SU-DHL-6 (cell line): ENCODE measurements at regions not wholly inside any gene's neighbourhood (a gene's known extent, or its start where the extent isn't known, plus 50 kb on each side); places are given as distances from the start of the nearest gene placed in this dataset.

Source experiments
- H2AFZ ChIP-seq: fragments of 200-600 bp; sonication (generic); 2 replicates; pipeline ENCODE4 v1.6.1; 2014; ENCODE audit warnings: low read depth, mild to moderate bottlenecking, moderate library complexity, mixed read lengths, antibody characterized with exemption, low read length; ENCODE audit not compliant: severe bottlenecking
- H3F3A ChIP-seq: fragments of 200-600 bp; shearing (Covaris generic); 2 replicates; pipeline ENCODE4 v1.6.0; 2016; ENCODE audit warnings: antibody characterized with exemption, mild to moderate bottlenecking; ENCODE audit not compliant: insufficient read depth
- H3K27ac ChIP-seq: fragments of 200-600 bp; sonication (generic); 2 replicates; pipeline ENCODE4 v1.5.1; 2016; ENCODE audit warnings: low read depth, mild to moderate bottlenecking, low read length, moderate library complexity, mixed read lengths
- H3K27me3 ChIP-seq: fragments of 200-600 bp; sonication (generic), shearing (Covaris generic); 2 replicates; pipeline ENCODE4 v1.6.0; 2014; ENCODE audit warnings: mild to moderate bottlenecking, low read length
- H3K36me3 ChIP-seq: fragments of 200-600 bp; sonication (generic); 2 replicates; pipeline ENCODE4 v1.6.1; 2014; ENCODE audit warnings: mild to moderate bottlenecking, low read length, mixed read lengths
- H3K4me2 ChIP-seq: fragments of 300-600, 200-600 bp; shearing (Covaris generic), sonication (generic); 2 replicates; pipeline ENCODE4 v1.6.0; 2014; ENCODE audit warnings: low read length, low read depth, mild to moderate bottlenecking; ENCODE audit not compliant: poor library complexity, severe bottlenecking
- H3K4me3 ChIP-seq: fragments of 200-600 bp; sonication (generic); 2 replicates; pipeline ENCODE4 v1.5.1; 2014; ENCODE audit warnings: antibody characterized with exemption, low read length, mild to moderate bottlenecking, mixed read lengths; ENCODE audit not compliant: insufficient read depth, poor library complexity, severe bottlenecking
- H3K79me2 ChIP-seq: fragments of 200-600 bp; sonication (generic); 2 replicates; pipeline ENCODE4 v1.6.1; 2014; ENCODE audit warnings: mild to moderate bottlenecking, low read length, moderate library complexity; ENCODE audit not compliant: insufficient read depth
- H3K9ac ChIP-seq: fragments of 200-600 bp; sonication (generic); 2 replicates; pipeline ENCODE4 v1.7.0; 2014; ENCODE audit warnings: mild to moderate bottlenecking, low read length
- H3K9me2 ChIP-seq: fragments of 200-600 bp; sonication (generic); replicated peaks from 2 replicates; pipeline ENCODE4 v1.6.1; 2014; ENCODE audit warnings: low read length; ENCODE audit not compliant: insufficient read depth
- H3K9me3 ChIP-seq: fragments of 200-600 bp; sonication (generic); 2 replicates; pipeline ENCODE4 v1.6.1; 2014; ENCODE audit warnings: low read length, mixed read lengths; ENCODE audit not compliant: insufficient read depth
- H4K20me1 ChIP-seq: fragments of 200-600 bp; sonication (generic); 2 replicates; pipeline ENCODE4 v1.6.1; 2014; ENCODE audit warnings: low read depth, mild to moderate bottlenecking, antibody characterized with exemption, low read length, moderate library complexity, mixed read lengths
- CTCF ChIP-seq: fragments of 200-600 bp; sonication (generic); IDR thresholded peaks from one replicate; pipeline ENCODE4 v1.5.1; 2017; ENCODE audit warnings: antibody characterized with exemption, mild to moderate bottlenecking, low read length, moderate library complexity; ENCODE audit not compliant: insufficient read depth, poor library complexity, severe bottlenecking
- EZH2phosphoT487 ChIP-seq: fragments of 200-600 bp; sonication (generic), shearing (Covaris generic); conservative IDR thresholded peaks from 2 replicates; pipeline ENCODE4 v1.6.1; 2018; ENCODE audit warnings: mild to moderate bottlenecking, antibody characterized with exemption, low read length, moderate library complexity, mixed read lengths

DNA sequence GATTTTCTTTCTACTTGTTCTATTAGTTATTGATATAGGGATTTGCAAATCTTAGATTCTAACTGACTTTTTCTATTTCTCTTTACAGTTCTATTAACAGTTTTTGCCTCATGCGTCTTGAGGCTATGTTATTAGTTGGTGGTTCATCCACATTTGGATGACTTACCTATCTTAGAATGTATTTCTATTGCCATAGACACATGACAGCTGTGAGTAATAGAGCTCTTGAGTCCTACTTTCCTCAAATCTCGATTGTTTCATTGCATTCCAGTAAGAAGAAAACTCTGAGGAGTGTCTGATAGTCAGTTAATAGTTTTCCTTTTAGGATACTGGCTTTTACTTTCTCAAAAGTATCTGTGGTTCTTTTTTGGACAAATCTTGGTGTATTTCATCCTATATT lies 241.4 kb upstream of the ZNF32 start:
- H3K36me3 ChIP-seq, result no peaks in the 10 kb centered on the region
- H3K9me3 ChIP-seq, result no peaks in the 10 kb centered on the region
- H2AFZ ChIP-seq, result no peak overlapping the region
- no peak overlapping the region for H3K4me2 ChIP-seq
- no peaks in the 10 kb centered on the region for H3K79me2 ChIP-seq
- no peaks in the 10 kb centered on the region for H3K27me3 ChIP-seq
- no peak overlapping the region for H3K9ac ChIP-seq
- H3F3A ChIP-seq, result no peaks in the 10 kb centered on the region
- H4K20me1 ChIP-seq, result no peaks in the 10 kb centered on the region
- TF ChIP-seq EZH2phosphoT487 (no peak), CTCF (no peak)
- H3K9me2 ChIP-seq, result no peaks in the 10 kb centered on the region
- no peak overlapping the region for H3K4me3 ChIP-seq
- no peak overlapping the region for H3K27ac ChIP-seq

DNA sequence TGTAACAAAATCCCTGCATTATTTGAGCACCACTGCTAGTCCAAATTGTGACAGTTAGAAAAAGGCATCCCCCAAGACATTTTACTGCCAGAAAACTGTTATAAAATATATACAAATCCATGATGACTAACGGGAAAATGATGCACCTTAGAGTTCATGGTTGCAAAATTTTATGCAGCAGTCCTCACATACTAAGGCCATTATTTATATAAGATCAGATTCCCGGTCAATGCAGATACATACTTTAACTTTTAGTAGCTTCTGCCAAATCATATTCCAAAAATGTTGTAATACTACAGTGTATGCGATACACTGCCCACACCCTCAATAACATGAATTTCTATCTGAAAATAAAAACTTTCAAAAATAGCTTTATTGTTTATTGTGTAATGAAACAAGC lies 239.9 kb upstream of the ZNF32 start:
- Histone ChIP-seq H3K9ac (no peak overlapping the region), H3K9me2 (no peaks in the 10 kb centered on the region), H2AFZ (no peak overlapping the region), H3K4me3 (no peak overlapping the region), H3K36me3 (no peaks in the 10 kb centered on the region), H3K27ac (no peak overlapping the region), H3F3A (no peaks in the 10 kb centered on the region), H3K9me3 (no peaks in the 10 kb centered on the region), H4K20me1 (no peaks in the 10 kb centered on the region), H3K4me2 (no peak overlapping the region), H3K79me2 (no peaks in the 10 kb centered on the region), H3K27me3 (no peaks in the 10 kb centered on the region)
- TF ChIP-seq EZH2phosphoT487 (no peak), CTCF (no peak)

- TF ChIP-seq EZH2phosphoT487 (no peak), CTCF (no peak)
- Histone ChIP-seq H3K36me3 (no peaks in the 10 kb centered on the region), H3K79me2 (no peaks in the 10 kb centered on the region), H3K27me3 (no peaks in the 10 kb centered on the region), H3K27ac (no peak overlapping the region), H3K9me2 (no peaks in the 10 kb centered on the region), H2AFZ (no peak overlapping the region), H3K9me3 (no peaks in the 10 kb centered on the region), H3F3A (no peaks in the 10 kb centered on the region), H3K9ac (no peak overlapping the region), H3K4me3 (no peak overlapping the region), H4K20me1 (no peaks in the 10 kb centered on the region), H3K4me2 (no peak overlapping the region)
Measured at GRCh38 chr10:43885842-43886241, 237.2 kb upstream of the ZNF32 start.
